HG03103 (cell line): ENCODE measurements at regions not wholly inside any gene's neighbourhood (a gene's known extent, or its start where the extent isn't known, plus 50 kb on each side); places are given as distances from the start of the nearest gene placed in this dataset.

Experiments
- ATAC-seq: cut with Tn5 transposase; IDR thresholded peaks from one replicate; pipeline ENCODE4 v1.9.1; 2021; ENCODE audit warnings: low read depth; ENCODE audit not compliant: unreplicated experiment

GRCh38 chr2:150732491-150732890 lies 245.0 kb upstream of the RND3 start:
- no peak for ATAC-seq

- no peak for ATAC-seq
Observed at GRCh38 chr2:150732064-150732463, 244.6 kb upstream of the RND3 start.

- ATAC-seq, result no peak
Observed at GRCh38 chr2:150729495-150729955, 242.1 kb upstream of the RND3 start.

GRCh38 chr2:150718280-150718679 lies 230.8 kb upstream of the RND3 start:
- ATAC-seq, result no peak

- no peak for ATAC-seq
Observed at GRCh38 chr2:150716186-150716585, 228.7 kb upstream of the RND3 start.

GRCh38 chr2:150715501-150715900 lies 228.0 kb upstream of the RND3 start:
- ATAC-seq, result no peak

GRCh38 chr2:150710916-150711315 lies 223.4 kb upstream of the RND3 start:
- ATAC-seq, result no peak

GRCh38 chr2:150710041-150710440 lies 222.6 kb upstream of the RND3 start:
- ATAC-seq, result no peak

- no peak for ATAC-seq
Observed at GRCh38 chr2:150706561-150706960, 219.1 kb upstream of the RND3 start.

GRCh38 chr2:150705767-150706166 lies 218.3 kb upstream of the RND3 start:
- ATAC-seq, result no peak

GRCh38 chr2:150705357-150705756 lies 217.9 kb upstream of the RND3 start:
- no peak for ATAC-seq

GRCh38 chr2:150702791-150703190 lies 215.3 kb upstream of the RND3 start:
- no peak for ATAC-seq

GRCh38 chr2:150700666-150701580 lies 213.5 kb upstream of the RND3 start:
- no peak for ATAC-seq

- ATAC-seq, result no peak
Observed at GRCh38 chr2:150699218-150699617, 211.8 kb upstream of the RND3 start.

GRCh38 chr2:150698016-150698661 lies 210.7 kb upstream of the RND3 start:
- no peak for ATAC-seq

- ATAC-seq, result no peak
Observed at GRCh38 chr2:150697596-150697995, 210.1 kb upstream of the RND3 start.

- no peak for ATAC-seq
Observed at GRCh38 chr2:150695451-150696135, 208.1 kb upstream of the RND3 start.

GRCh38 chr2:150693556-150693955 lies 206.1 kb upstream of the RND3 start:
- ATAC-seq, result no peak

- ATAC-seq, result no peak
Observed at GRCh38 chr2:150690870-150691269, 203.4 kb upstream of the RND3 start.

- ATAC-seq, result no peak
Observed at GRCh38 chr2:150690261-150690660, 202.8 kb upstream of the RND3 start.

- no peak for ATAC-seq
Observed at GRCh38 chr2:150689590-150689989, 202.1 kb upstream of the RND3 start.
